ENCODE measurements at regions not wholly inside any gene's neighbourhood (a gene's known extent, or its start where the extent isn't known, plus 50 kb on each side); places are given as distances from the start of the nearest gene placed in this dataset.
"Not testable (repeated sequence)": the region's sequence is repeated elsewhere in the genome, so short reads cannot be mapped to it uniquely, and the experiment has no call there.

DNA sequence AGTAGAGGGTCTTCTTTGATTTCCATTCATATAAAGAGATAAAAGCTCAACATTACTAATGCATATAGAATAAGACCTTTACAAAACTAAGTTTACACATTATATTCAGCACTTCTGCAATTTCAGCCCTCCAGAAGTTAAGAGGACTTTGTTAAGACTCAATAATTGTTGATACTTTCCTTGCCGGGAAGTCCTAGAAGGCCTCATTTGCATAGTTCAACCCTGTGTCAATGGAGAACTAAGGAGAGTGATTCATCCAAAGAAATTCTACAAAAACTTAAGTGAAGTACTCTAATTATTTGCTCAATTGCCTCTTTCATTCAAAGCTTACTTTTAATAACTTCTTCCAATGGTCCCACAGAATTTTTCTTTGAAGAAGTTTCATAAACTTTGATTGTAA is 1060.3 kb upstream of the CELF2 start:
- no peaks in the 10 kb centered on the region for H3K4me1 ChIP-seq
- H3K36me3 ChIP-seq: no peaks in the 10 kb centered on the region
- intact Hi-C loops (cut with DNase I): no loop called here
- H3K27ac ChIP-seq: no peak overlapping the region
- H3K27me3 ChIP-seq (ENCODE audit: low read depth): no peaks in the 10 kb centered on the region
- TF ChIP-seq, protein P1, sequence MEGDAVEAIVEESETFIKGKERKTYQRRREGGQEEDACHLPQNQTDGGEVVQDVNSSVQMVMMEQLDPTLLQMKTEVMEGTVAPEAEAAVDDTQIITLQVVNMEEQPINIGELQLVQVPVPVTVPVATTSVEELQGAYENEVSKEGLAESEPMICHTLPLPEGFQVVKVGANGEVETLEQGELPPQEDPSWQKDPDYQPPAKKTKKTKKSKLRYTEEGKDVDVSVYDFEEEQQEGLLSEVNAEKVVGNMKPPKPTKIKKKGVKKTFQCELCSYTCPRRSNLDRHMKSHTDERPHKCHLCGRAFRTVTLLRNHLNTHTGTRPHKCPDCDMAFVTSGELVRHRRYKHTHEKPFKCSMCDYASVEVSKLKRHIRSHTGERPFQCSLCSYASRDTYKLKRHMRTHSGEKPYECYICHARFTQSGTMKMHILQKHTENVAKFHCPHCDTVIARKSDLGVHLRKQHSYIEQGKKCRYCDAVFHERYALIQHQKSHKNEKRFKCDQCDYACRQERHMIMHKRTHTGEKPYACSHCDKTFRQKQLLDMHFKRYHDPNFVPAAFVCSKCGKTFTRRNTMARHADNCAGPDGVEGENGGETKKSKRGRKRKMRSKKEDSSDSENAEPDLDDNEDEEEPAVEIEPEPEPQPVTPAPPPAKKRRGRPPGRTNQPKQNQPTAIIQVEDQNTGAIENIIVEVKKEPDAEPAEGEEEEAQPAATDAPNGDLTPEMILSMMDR (IDR thresholded peaks at IDR 0.05): no peak
- no peak overlapping the region for H3K4me3 ChIP-seq
- no peaks in the 10 kb centered on the region for H3K9me3 ChIP-seq
- ATAC-seq: peak; percentile 93 to 95
- no peak for DNase-seq

DNA sequence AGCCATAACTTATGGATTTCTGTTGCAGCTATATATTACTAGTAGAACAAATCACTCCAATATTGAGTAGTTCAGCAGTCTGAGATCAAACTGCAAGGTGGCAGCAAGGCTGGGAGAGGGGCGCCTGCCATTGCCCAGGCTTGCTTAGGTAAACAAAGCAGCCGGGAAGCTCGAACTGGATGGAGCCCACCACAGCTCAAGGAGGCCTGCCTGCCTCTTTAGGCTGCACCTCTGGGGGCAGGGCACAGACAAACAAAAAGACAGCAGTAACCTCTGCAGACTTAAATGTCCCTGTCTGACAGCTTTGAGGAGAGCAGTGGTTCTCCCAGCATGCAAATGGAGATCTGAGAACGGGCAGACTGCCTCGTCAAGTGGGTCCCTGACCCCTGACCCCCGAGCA is 1059.8 kb upstream of the CELF2 start:
- H3K27ac ChIP-seq; H3K4me3 ChIP-seq; intact Hi-C loops (cut with DNase I); H3K36me3 ChIP-seq; DNase-seq; H3K4me1 ChIP-seq; H3K27me3 ChIP-seq (ENCODE audit: low read depth); H3K9me3 ChIP-seq: not testable (repeated sequence)
- ATAC-seq: peak in 1 of 2 donors; percentile 14

DNA sequence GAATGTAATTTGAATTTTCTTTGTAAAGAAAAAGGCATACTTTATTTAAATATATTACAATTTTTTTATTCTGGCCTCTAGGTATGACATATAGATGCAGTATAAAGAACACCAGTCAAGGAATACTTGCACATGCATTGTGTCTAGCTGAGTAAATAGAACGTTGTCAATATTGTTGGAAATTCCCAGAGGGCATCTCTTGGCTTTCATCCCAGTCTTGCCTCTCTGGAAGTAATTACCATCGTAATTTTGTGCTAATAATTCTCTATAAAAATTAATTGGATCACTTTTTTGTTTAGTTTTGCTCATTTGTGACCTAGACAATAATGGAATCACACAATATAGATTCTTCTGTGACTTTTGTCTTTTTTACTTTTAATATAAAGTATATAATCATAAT is 1052.3 kb upstream of the CELF2 start:
- Histone ChIP-seq H3K36me3 (no peaks in the 10 kb centered on the region), H3K27ac (no peak overlapping the region), H3K27me3 (ENCODE audit: low read depth) (no peaks in the 10 kb centered on the region), H3K9me3 (no peaks in the 10 kb centered on the region), H3K4me3 (no peak overlapping the region), H3K4me1 (no peaks in the 10 kb centered on the region)
- no peak for DNase-seq
- intact Hi-C loops (cut with DNase I): no loop called here
- TF ChIP-seq, protein P1 (IDR thresholded peaks at IDR 0.05): no peak
- ATAC-seq: no peak

DNA sequence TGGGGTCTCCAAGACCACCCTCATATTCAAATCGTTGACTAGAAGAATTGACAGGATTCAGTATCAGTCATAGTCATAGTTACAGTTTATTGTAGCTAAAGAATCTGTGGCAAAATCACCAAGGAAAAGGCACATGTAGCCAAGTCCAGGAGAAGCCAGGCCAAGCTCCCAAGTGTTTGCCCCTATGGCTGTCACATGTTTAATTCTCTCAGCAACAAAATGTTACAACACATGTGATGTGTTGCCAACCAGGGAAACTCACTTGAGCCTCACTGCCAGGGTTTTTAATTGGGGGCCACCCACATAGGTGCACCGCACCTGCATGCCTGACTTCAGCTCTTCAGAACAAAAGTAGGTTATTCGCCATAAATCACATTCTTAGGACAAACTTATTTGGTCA is 1030.9 kb upstream of the CELF2 start:
- Histone ChIP-seq H3K27me3 (ENCODE audit: low read depth) (no peaks in the 10 kb centered on the region), H3K4me3 (no peak overlapping the region), H3K36me3 (no peaks in the 10 kb centered on the region), H3K27ac (no peak overlapping the region), H3K4me1 (no peaks in the 10 kb centered on the region), H3K9me3 (no peaks in the 10 kb centered on the region)
- TF ChIP-seq, protein P1 (IDR thresholded peaks at IDR 0.05): no peak
- DNase-seq (no peak), ATAC-seq (no peak)
- intact Hi-C loops (cut with DNase I): no loop called here

DNA sequence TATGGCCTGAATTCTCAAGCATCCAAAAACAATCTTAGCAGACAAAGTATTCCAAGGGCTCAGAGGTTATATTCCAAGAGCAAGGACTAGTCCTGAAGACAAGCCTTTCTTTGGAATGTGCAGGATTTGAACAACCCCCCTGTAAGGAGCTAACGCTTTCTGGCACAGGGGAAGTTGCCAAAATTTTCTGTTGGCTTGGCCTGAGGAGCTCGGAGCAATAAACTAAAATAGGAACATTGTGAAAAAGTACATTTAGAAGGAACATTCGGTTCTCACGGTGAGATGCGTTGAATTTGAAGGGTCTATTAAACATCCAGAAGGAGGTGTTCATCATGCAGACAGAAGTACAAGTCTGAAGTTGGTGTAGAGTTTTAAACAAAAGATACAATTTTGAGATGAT is 1030.5 kb upstream of the CELF2 start:
- no peak overlapping the region for H3K27ac ChIP-seq
- H3K36me3 ChIP-seq: no peaks in the 10 kb centered on the region
- H3K4me1 ChIP-seq: no peaks in the 10 kb centered on the region
- H3K9me3 ChIP-seq: no peaks in the 10 kb centered on the region
- H3K4me3 ChIP-seq: no peak overlapping the region
- TF ChIP-seq, protein P1 (IDR thresholded peaks at IDR 0.05): no peak
- DNase-seq (no peak), ATAC-seq (no peak)
- H3K27me3 ChIP-seq (ENCODE audit: low read depth): no peaks in the 10 kb centered on the region
- intact Hi-C loops (cut with DNase I): no loop called here

DNA sequence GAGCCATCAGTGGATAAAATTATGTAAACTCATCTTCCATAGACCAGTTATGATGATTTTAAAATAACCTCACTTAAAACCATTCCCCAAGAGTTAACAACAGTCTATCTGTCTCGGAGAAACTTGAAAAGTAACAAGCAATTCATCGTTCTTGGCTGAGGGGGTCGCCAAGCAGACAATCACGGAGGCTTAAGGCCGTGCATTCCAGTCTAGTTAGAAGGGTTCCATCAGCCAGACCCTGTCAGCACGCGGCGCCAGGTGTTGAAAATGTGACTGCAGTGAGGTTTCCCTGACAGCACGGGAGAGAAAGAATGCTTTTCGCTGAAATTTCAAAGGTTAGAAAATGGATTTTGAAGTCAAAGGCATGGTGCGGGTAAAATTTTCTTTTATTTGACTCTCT is 1025.0 kb upstream of the CELF2 start:
- DNase-seq (no peak), ATAC-seq (no peak)
- Histone ChIP-seq H3K27ac (no peak overlapping the region), H3K4me3 (no peak overlapping the region), H3K36me3 (no peaks in the 10 kb centered on the region), H3K9me3 (no peaks in the 10 kb centered on the region), H3K4me1 (no peaks in the 10 kb centered on the region), H3K27me3 (ENCODE audit: low read depth) (no peaks in the 10 kb centered on the region)
- TF ChIP-seq, protein P1 (IDR thresholded peaks at IDR 0.05): no peak
- intact Hi-C loops (cut with DNase I): no loop called here
